Progenitor cell of endocrine pancreas (in vitro differentiated cells): ENCODE measurements at regions not wholly inside any gene's neighbourhood (a gene's known extent, or its start where the extent isn't known, plus 50 kb on each side); places are given as distances from the start of the nearest gene placed in this dataset.

ENCODE experiments used
- DNase-seq: peaks from one replicate; pipeline ENCODE4 v3.0.0; 2021; ENCODE audit warnings: low spot score; ENCODE audit not compliant: unreplicated experiment
- H3K27ac Mint-ChIP-seq: 2 replicates; pipeline ENCODE4 v1.8.0; 2021; ENCODE audit warnings: mild to moderate bottlenecking, moderate library complexity, mixed read lengths
- H3K27me3 Mint-ChIP-seq: 2 replicates; pipeline ENCODE4 v1.8.0; 2021; ENCODE audit warnings: mixed read lengths
- H3K36me3 Mint-ChIP-seq: 2 replicates; pipeline ENCODE4 v1.8.0; 2022; ENCODE audit warnings: mixed read lengths; ENCODE audit not compliant: insufficient read depth
- H3K4me1 Mint-ChIP-seq: 2 replicates; pipeline ENCODE4 v1.8.0; 2021; ENCODE audit warnings: low read depth, mixed read lengths
- H3K4me3 Mint-ChIP-seq: 2 replicates; pipeline ENCODE4 v1.8.0; 2021; ENCODE audit warnings: low read depth, mild to moderate bottlenecking, moderate library complexity, mixed read lengths
- H3K9me3 Mint-ChIP-seq: 2 replicates; pipeline ENCODE4 v1.8.0; 2021; ENCODE audit warnings: low read depth, mixed read lengths
- TF ChIP-seq, protein P1 (sequence below): fragments of 200-600 bp; sonication (generic); IDR thresholded peaks from one replicate; pipeline ENCODE4 v1.5.0; 2021; ENCODE audit warnings: antibody characterized with exemption, mild to moderate bottlenecking; ENCODE audit not compliant: unreplicated experiment

DNA sequence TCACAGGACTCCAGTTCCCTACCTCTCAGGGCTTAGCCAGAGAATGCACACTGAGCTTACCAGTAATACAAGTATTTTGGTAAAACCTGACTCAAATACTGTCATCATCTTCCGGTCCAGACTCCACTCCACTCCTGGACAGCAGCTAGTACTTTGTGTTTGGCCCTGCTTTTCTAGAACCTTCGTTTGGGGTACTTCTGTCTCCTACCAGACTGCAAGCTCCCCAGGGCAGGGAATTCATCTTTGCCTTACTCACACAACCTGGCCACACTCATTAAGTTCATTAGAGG is 108.9 kb upstream of the CDC42EP3 start:
- Mint-ChIP-seq H3K27me3 (no peaks in the 10 kb centered on the region), H3K4me3 (no peak overlapping the region), H3K36me3 (no peaks in the 10 kb centered on the region), H3K9me3 (no peaks in the 10 kb centered on the region), H3K4me1 (peaks cover 22% of the 10 kb centered on the region), H3K27ac (no peak overlapping the region)
- TF ChIP-seq, protein P1, sequence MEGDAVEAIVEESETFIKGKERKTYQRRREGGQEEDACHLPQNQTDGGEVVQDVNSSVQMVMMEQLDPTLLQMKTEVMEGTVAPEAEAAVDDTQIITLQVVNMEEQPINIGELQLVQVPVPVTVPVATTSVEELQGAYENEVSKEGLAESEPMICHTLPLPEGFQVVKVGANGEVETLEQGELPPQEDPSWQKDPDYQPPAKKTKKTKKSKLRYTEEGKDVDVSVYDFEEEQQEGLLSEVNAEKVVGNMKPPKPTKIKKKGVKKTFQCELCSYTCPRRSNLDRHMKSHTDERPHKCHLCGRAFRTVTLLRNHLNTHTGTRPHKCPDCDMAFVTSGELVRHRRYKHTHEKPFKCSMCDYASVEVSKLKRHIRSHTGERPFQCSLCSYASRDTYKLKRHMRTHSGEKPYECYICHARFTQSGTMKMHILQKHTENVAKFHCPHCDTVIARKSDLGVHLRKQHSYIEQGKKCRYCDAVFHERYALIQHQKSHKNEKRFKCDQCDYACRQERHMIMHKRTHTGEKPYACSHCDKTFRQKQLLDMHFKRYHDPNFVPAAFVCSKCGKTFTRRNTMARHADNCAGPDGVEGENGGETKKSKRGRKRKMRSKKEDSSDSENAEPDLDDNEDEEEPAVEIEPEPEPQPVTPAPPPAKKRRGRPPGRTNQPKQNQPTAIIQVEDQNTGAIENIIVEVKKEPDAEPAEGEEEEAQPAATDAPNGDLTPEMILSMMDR: no peak
- no peak for DNase-seq

DNA sequence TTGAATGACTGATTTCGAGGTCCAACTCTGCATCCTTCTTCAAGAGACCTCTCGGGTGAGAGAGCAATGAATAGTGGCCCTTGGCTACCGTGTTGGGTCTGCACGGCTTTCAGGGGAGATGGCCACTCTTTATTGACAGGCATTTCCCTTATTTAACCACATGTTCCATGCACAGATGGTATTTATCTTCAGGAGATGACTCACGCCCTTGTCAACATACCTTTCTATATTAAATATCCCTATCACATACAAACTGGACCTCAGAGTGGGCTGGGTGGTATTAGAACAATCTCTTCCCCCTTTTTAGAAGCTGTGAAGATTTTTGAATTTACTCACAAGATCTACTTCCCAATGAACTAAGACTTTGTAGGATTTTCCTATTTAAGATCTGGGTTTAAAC is 109.6 kb upstream of the CDC42EP3 start:
- Mint-ChIP-seq H3K4me1 (peaks cover 15% of the 10 kb centered on the region), H3K27me3 (no peaks in the 10 kb centered on the region), H3K9me3 (no peaks in the 10 kb centered on the region), H3K27ac (no peak overlapping the region), H3K4me3 (no peak overlapping the region), H3K36me3 (no peaks in the 10 kb centered on the region)
- TF ChIP-seq, protein P1: no peak
- no peak for DNase-seq

DNA sequence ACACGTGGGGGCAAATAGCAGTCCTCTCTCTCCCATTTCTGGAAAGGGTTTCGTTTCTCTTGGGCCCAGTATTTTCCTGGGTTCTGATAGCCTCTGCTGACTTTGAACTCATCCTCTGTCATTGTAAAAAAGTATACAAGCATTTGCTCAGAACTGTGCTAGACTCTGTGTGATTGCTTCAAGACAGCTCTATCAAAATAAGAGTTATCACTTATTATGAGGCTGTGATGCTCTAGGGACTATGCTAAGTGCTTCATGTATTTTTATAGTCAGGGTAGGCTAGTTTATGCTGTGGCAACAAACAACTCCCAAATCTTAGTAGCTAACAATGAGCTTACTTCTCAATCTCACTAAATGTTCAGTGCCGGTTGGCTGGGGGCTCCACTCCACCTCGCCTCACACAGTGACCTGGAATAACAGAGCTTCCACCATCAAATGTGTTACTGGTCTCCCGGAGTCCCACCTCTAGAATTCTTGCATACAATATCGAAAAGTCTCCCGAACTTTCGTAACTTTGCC is 110.8 kb upstream of the CDC42EP3 start:
- TF ChIP-seq, protein P1: no peak
- H3K36me3 Mint-ChIP-seq: no peaks in the 10 kb centered on the region
- H3K9me3 Mint-ChIP-seq: peaks cover 2% of the 10 kb centered on the region
- DNase-seq: no peak
- H3K27ac Mint-ChIP-seq: no peak overlapping the region
- H3K4me3 Mint-ChIP-seq: no peak overlapping the region
- no peaks in the 10 kb centered on the region for H3K27me3 Mint-ChIP-seq
- H3K4me1 Mint-ChIP-seq: peaks cover 14% of the 10 kb centered on the region

DNA sequence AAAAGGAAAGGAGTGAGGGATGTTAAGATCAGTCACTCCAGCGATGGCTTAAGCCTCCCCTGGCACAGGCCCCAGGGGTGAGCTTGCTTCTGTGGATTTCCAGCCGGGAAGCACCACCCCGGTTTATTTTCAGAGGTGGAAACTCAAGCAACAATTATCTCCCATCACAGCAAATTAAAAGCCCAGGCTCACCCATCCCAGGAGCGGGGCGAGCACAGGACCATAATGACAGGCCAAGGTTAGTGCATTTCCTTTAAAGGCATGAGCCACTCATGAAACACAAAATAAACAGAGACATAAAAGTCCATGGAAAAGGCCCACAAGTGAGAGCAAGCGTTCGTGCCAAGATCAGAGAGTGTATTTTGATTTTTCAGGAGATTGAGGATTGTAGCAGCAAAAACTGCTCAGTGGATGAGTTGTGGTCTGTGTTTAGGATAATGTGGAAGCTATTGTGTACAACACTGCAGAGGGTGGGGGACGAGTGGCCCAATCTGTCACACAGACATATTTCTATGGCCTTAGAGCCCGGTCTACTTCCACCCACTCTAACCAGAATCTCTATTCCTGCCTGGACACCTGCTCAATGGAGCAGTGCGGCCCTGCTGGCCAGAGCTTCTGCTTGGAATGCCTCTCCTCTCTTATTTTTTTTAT is 111.4 kb upstream of the CDC42EP3 start:
- Mint-ChIP-seq H3K4me3 (no peak overlapping the region), H3K27ac (no peak overlapping the region), H3K4me1 (peaks cover 14% of the 10 kb centered on the region), H3K36me3 (peaks cover 2% of the 10 kb centered on the region), H3K27me3 (no peaks in the 10 kb centered on the region), H3K9me3 (peaks cover 7% of the 10 kb centered on the region)
- no peak for DNase-seq
- TF ChIP-seq, protein P1: no peak

DNA sequence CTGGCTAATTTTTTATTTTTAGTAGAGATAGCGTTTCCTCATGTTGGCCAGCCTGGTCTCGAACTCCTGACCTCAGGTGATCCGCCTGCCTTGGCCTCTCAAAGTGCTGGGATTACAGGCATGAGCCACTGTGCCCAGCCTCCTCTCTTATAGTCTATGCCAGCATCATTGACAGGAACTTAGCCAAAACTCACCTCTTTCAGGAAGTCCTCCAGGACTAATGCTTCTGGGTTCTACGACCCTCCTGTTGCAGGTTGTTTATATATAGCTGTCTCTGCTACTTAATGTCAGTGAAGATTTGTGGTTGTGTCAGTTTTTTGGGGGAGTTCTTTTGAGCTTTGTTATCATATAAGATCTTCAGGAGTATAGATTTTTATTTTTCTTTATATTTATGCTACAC is 112.1 kb upstream of the CDC42EP3 start:
- H3K27ac Mint-ChIP-seq: no peak overlapping the region
- H3K9me3 Mint-ChIP-seq: peaks cover 8% of the 10 kb centered on the region
- H3K4me3 Mint-ChIP-seq: no peak overlapping the region
- TF ChIP-seq, protein P1: no peak
- no peak for DNase-seq
- peaks cover 2% of the 10 kb centered on the region for H3K36me3 Mint-ChIP-seq
- H3K27me3 Mint-ChIP-seq: no peaks in the 10 kb centered on the region
- H3K4me1 Mint-ChIP-seq: peaks cover 14% of the 10 kb centered on the region
